ENCODE measurements at regions not wholly inside any gene's neighbourhood (a gene's known extent, or its start where the extent isn't known, plus 50 kb on each side); places are given as distances from the start of the nearest gene placed in this dataset.

DNA sequence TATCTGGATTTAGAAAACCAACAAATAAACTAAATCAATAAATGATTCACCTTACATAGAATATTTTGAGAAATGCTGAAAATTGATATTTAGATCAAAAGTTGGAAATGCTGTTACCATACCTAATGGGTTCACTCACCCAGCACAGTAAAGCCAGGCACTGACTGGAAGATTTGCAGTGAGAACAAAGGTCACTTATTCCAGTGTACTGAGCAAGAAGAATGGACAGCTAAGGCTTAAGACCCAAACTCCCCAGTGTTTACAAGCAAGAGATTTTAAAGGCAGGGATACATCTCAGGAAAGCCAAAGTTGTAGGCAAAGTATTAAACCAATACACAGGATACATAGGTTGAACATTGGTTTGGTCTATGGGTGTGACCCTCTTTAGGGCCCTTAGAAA, 523.9 kb upstream of the PCDH9 start:
- no peak for TF ChIP-seq ZNF175 (tag by site-specific recombination; IDR thresholded peaks at IDR 0.05)
- no peak for TF ChIP-seq ZBTB20 (tag by site-specific recombination; IDR thresholded peaks at IDR 0.05)
